HepG2 (cell line): ENCODE measurements at regions not wholly inside any gene's neighbourhood (a gene's known extent, or its start where the extent isn't known, plus 50 kb on each side); places are given as distances from the start of the nearest gene placed in this dataset.

ENCODE experiments used
- ATAC-seq: fragments of 200-7000 bp; cut with Tn5 transposase; 3 replicates; pipeline ENCODE4 v1.9.1; 2020; ENCODE audit warnings: mild to moderate bottlenecking, moderate library complexity
- BruUV-seq: library from RNA; stranded (reverse); fragments of 400-500 nt; replicated peaks from 2 replicates; lab custom pipeline; 2021; lab: Mats Ljungman, UMichigan
- CTCF ChIA-PET: fragments of 300-600 bp; formaldehyde crosslinking; extraction: SDS; loops from one replicate; lab custom pipeline; 2021; ENCODE audit warnings: low total read pairs, inconsistent platforms, low intra/inter-chr PET ratio; lab: Yijun Ruan, JAX
- POLR2A ChIA-PET: fragments of 350-600 bp; sonication (Branson Sonifier 250); formaldehyde crosslinking; loops from one replicate; lab custom pipeline; 2020; ENCODE audit warnings: antibody characterized with exemption, inconsistent platforms; lab: Yijun Ruan, JAX
- DNase-seq: peaks from one replicate; pipeline ENCODE4 v3.0.0-alpha.2; 2015; ENCODE audit warnings: low spot score
- FAIRE-seq: peaks from 3 replicates; lab custom pipeline; 2011; peaks lifted over from hg19 to GRCh38; lab: Jason Lieb, UNC
- H2AFZ ChIP-seq: one replicate; pipeline ENCODE4 v1.6.1; 2011; ENCODE audit warnings: low read length, inconsistent platforms
- H3K27ac ChIP-seq: fragments of 300-600 bp; 3 replicates; pipeline ENCODE4 v1.8.0; 2011; ENCODE audit warnings: mixed run types, mild to moderate bottlenecking, mixed read lengths, low read length, inconsistent platforms; ENCODE audit not compliant: insufficient read depth; ENCODE audit errors: extremely low read length
- H3K27me3 ChIP-seq, 2 experiments: fragments of 200-600 bp in 1 of 2; 2 replicates in 1 of 2; 3 replicates in 1 of 2; pipeline versions ENCODE4 v1.6.0 to v1.8.0; 2011; ENCODE audit warnings: low read length in 2 of 2, mild to moderate bottlenecking in 2 of 2, moderate library complexity in 2 of 2, inconsistent platforms in 1 of 2; ENCODE audit not compliant: insufficient read depth in 2 of 2, control insufficient read depth in 1 of 2
- H3K36me3 ChIP-seq, 2 experiments: fragments of 200-600 bp in 1 of 2; replicated peaks in 1 of 2; 2 replicates in 1 of 2; 3 replicates in 1 of 2; pipeline versions ENCODE4 v1.5.1 to v1.8.0; 2011; ENCODE audit warnings: low read length in 2 of 2, inconsistent platforms in 1 of 2; ENCODE audit not compliant: insufficient read depth in 2 of 2, control insufficient read depth in 1 of 2
- H3K4me1 ChIP-seq: 2 replicates; pipeline ENCODE4 v1.5.1; 2012; ENCODE audit warnings: low read length, inconsistent platforms; ENCODE audit not compliant: insufficient read depth
- H3K4me2 ChIP-seq: 2 replicates; pipeline ENCODE4 v1.6.0; 2011; ENCODE audit warnings: low read depth, low read length, inconsistent platforms
- H3K4me3 ChIP-seq, 3 experiments: fragments of 200-600 bp in 1 of 3; sonication (generic), shearing (Covaris generic) in 1 of 3; replicated peaks in 1 of 3; 2 replicates each; pipeline ENCODE4 v1.5.1; 2011 to 2016; ENCODE audit warnings: low read length in 3 of 3, inconsistent platforms in 2 of 3, low read depth in 2 of 3, mild to moderate bottlenecking in 2 of 3, control low read depth in 1 of 3, mixed read lengths in 1 of 3; ENCODE audit not compliant: insufficient read depth in 1 of 3
- H3K79me2 ChIP-seq: one replicate; pipeline ENCODE4 v1.6.1; 2011; ENCODE audit warnings: low read length, inconsistent platforms; ENCODE audit not compliant: insufficient read depth
- H3K9ac ChIP-seq: 2 replicates; pipeline ENCODE4 v1.6.0; 2011; ENCODE audit warnings: mild to moderate bottlenecking, low read depth, low read length, inconsistent platforms; ENCODE audit not compliant: insufficient read depth
- H3K9me3 ChIP-seq: 2 replicates; pipeline ENCODE4 v1.5.1; 2012; ENCODE audit warnings: mild to moderate bottlenecking, low read length
- H4K20me1 ChIP-seq: 2 replicates; pipeline ENCODE4 v1.6.0; 2011; ENCODE audit warnings: inconsistent platforms, mild to moderate bottlenecking, low read length, moderate library complexity; ENCODE audit not compliant: insufficient read depth
- ESRRA ChIP-seq: sonication (generic); formaldehyde crosslinking; IDR thresholded peaks from 2 replicates; pipeline ENCODE4 v1.5.1; 2020; ENCODE audit warnings: mild to moderate bottlenecking, low read depth, missing genetic modification reagents
- IKZF5 ChIP-seq: IDR thresholded peaks from 2 replicates; pipeline ENCODE4 v1.6.1; 2018; ENCODE audit warnings: missing genetic modification reagents, mild to moderate bottlenecking, missing compliant biosample characterization
- KDM4B ChIP-seq: sonication (generic); formaldehyde crosslinking; IDR thresholded peaks from 2 replicates; pipeline ENCODE4 v1.4.0; 2020; ENCODE audit warnings: missing genetic modification reagents
- NR2F6 ChIP-seq, 2 experiments: IDR thresholded peaks; 2 replicates each; pipeline ENCODE4 v1.6.1; 2016; ENCODE audit warnings: antibody characterized with exemption in 1 of 2, mild to moderate bottlenecking in 1 of 2
- WGBS: methylation state at CpG from one replicate; pipeline ENCODE4 v1.1.6; 2017; ENCODE audit warnings: low lambda C conversion rate; 5-methylcytosine and 5-hydroxymethylcytosine counted together
- in situ Hi-C: cut with HindIII; loops from 2 replicates; pipeline ENCODE4 v1.10.0; 2017; ENCODE audit warnings: low pct_unique_long_range_greater_than_20kb; ENCODE audit not compliant: extremely low pct_ligation_motif_present
- intact Hi-C: fragments of 100-400 bp; cut with micrococcal nuclease; formaldehyde crosslinking; loops from one replicate; pipeline ENCODE4 v1.10.0; 2022; ENCODE audit not compliant: unreplicated experiment

- no peak overlapping the region for H3K9ac ChIP-seq
- WGBS, result 43% methylated on average over 8 of the region's 8 CpGs
- DNase-seq, result no peak
- H3K27ac ChIP-seq, result no peak overlapping the region
- ATAC-seq, result no peak
- FAIRE-seq, result no peak
- in situ Hi-C loops, result no loop called here
- CTCF ChIA-PET, result no interaction called here
- no peak overlapping the region for H2AFZ ChIP-seq
- H3K27me3 ChIP-seq, result peaks cover 2 to 33% of the 10 kb centered on the region in 2 experiments
- BruUV-seq, result no TSS peak
- peak; percentile 51 for TF ChIP-seq NR2F6 (IDR thresholded peaks at IDR 0.05)
- TF ChIP-seq NR2F6 (CRISPR knock-in tag; IDR thresholded peaks at IDR 0.05), result peak; percentile 12; the same call in 1 of the 2 replicates
- TF ChIP-seq KDM4B (CRISPR knock-in tag), result no peak
- no peak overlapping the region for H3K4me3 ChIP-seq
- intact Hi-C loops, result no loop called here
- H3K36me3 ChIP-seq, result no peaks in the 10 kb centered on the region
- POLR2A ChIA-PET, result no interaction called here
- no peaks in the 10 kb centered on the region for H4K20me1 ChIP-seq
- H3K4me1 ChIP-seq, result no peaks in the 10 kb centered on the region
- H3K4me2 ChIP-seq, result no peak overlapping the region
- no peaks in the 10 kb centered on the region for H3K9me3 ChIP-seq
- H3K79me2 ChIP-seq, result no peaks in the 10 kb centered on the region
Observed at GRCh38 chr11:76605338-76606074, 65.0 kb downstream of the LRRC32 start.

GRCh38 chr11:76604626-76605241, 65.8 kb downstream of the LRRC32 start:
- no peak for FAIRE-seq
- H3K9me3 ChIP-seq, result no peaks in the 10 kb centered on the region
- intact Hi-C loops (no loop called here), in situ Hi-C loops (no loop called here)
- H3K4me2 ChIP-seq, result no peak overlapping the region
- no peaks in the 10 kb centered on the region for H3K79me2 ChIP-seq
- no peaks in the 10 kb centered on the region for H4K20me1 ChIP-seq
- no peak overlapping the region for H3K27ac ChIP-seq
- no peak overlapping the region for H3K9ac ChIP-seq
- POLR2A ChIA-PET, result no interaction called here
- CTCF ChIA-PET, result no interaction called here
- no peak for DNase-seq
- peaks cover 4 to 31% of the 10 kb centered on the region in 2 experiments for H3K27me3 ChIP-seq
- H3K4me3 ChIP-seq, result no peak overlapping the region
- no peaks in the 10 kb centered on the region for H3K4me1 ChIP-seq
- TF ChIP-seq IKZF5 (CRISPR knock-in tag), result no peak
- 0 out of 2 replicates have a peak, but pooled peaks have one; percentile 21 for TF ChIP-seq ESRRA (CRISPR knock-in tag)
- H2AFZ ChIP-seq, result no peak overlapping the region
- 31% methylated on average over 1 of the region's 8 CpGs for WGBS
- no peaks in the 10 kb centered on the region for H3K36me3 ChIP-seq
- BruUV-seq, result no TSS peak
- peak; percentile 34; the same call in 1 of the 3 replicates for ATAC-seq
